Endothelial cell of umbilical vein (primary cell): ENCODE measurements at regions not wholly inside any gene's neighbourhood (a gene's known extent, or its start where the extent isn't known, plus 50 kb on each side); places are given as distances from the start of the nearest gene placed in this dataset.

Experiments used
- BruUV-seq: library from RNA; stranded (reverse); fragments of 400-500 nt; replicated peaks from 2 replicates; lab custom pipeline; 2021; lab: Mats Ljungman, UMichigan
- CTCF ChIA-PET: fragments of 300-600, 350-600 bp; sonication (Branson Sonifier 250); formaldehyde crosslinking; loops from one replicate; lab custom pipeline; 2021; ENCODE audit warnings: antibody characterized with exemption, inconsistent platforms; lab: Charles Lee
- POLR2A ChIA-PET: fragments of 300-600, 350-600 bp; sonication (Branson Sonifier 250); formaldehyde crosslinking; loops from one replicate; lab custom pipeline; 2021; ENCODE audit warnings: antibody characterized with exemption, inconsistent platforms; lab: Charles Lee
- DNase-seq: peaks from one replicate; pipeline ENCODE4 v3.0.0-alpha.2; 2011; ENCODE audit warnings: low read depth, low spot score
- FAIRE-seq: peaks from 2 replicates; lab custom pipeline; 2011; peaks lifted over from hg19 to GRCh38; lab: Jason Lieb, UNC
- H2AFZ ChIP-seq: 2 replicates; pipeline ENCODE4 v1.6.0; 2012; ENCODE audit warnings: low read depth, low read length, control low read depth, inconsistent platforms
- H3K27ac ChIP-seq: 2 replicates; pipeline ENCODE4 v1.5.1; 2011; ENCODE audit warnings: low read depth, mild to moderate bottlenecking, control low read depth, low read length, moderate library complexity; ENCODE audit not compliant: insufficient read depth
- H3K27me3 ChIP-seq, 2 experiments: 2 replicates each; pipeline versions ENCODE4 v1.6.0 to v1.6.1; 2011; ENCODE audit warnings: low read length in 2 of 2, mixed read lengths in 1 of 2; ENCODE audit not compliant: control insufficient read depth in 2 of 2, insufficient read depth in 2 of 2
- H3K36me3 ChIP-seq, 2 experiments: 2 replicates in 1 of 2; 3 replicates in 1 of 2; pipeline ENCODE4 v1.5.1; 2011; ENCODE audit warnings: low read length in 2 of 2, mild to moderate bottlenecking in 1 of 2, moderate library complexity in 1 of 2; ENCODE audit not compliant: control insufficient read depth in 2 of 2, insufficient read depth in 2 of 2; ENCODE audit errors: extremely low read depth in 1 of 2
- H3K4me1 ChIP-seq: 3 replicates; pipeline ENCODE4 v1.5.1; 2011; ENCODE audit warnings: mild to moderate bottlenecking, low read length; ENCODE audit not compliant: control insufficient read depth, insufficient read depth; ENCODE audit errors: extremely low read depth
- H3K4me2 ChIP-seq: 2 replicates; pipeline ENCODE4 v1.6.1; 2011; ENCODE audit warnings: low read length, control low read depth, mixed read lengths; ENCODE audit not compliant: insufficient read depth
- H3K4me3 ChIP-seq, 3 experiments: fragments of 200-600 bp in 1 of 3; sonication (generic), shearing (Covaris generic) in 1 of 3; replicated peaks in 1 of 3; 2 replicates each; pipeline ENCODE4 v1.5.1; 2011 to 2016; ENCODE audit warnings: control low read depth in 3 of 3, low read length in 3 of 3, mild to moderate bottlenecking in 2 of 3, inconsistent platforms in 1 of 3, low read depth in 1 of 3, moderate library complexity in 1 of 3; ENCODE audit not compliant: insufficient read depth in 1 of 3
- H3K79me2 ChIP-seq: 2 replicates; pipeline ENCODE4 v1.6.0; 2012; ENCODE audit warnings: low read length, inconsistent platforms; ENCODE audit not compliant: control insufficient read depth, insufficient read depth
- H3K9ac ChIP-seq: replicated peaks from 2 replicates; pipeline ENCODE3; 2011; ENCODE audit warnings: low read length, control low read depth; ENCODE audit not compliant: insufficient read depth; ENCODE audit errors: extremely low read depth
- H3K9me1 ChIP-seq: replicated peaks from 3 replicates; pipeline ENCODE4 v1.6.0; 2011; ENCODE audit warnings: mild to moderate bottlenecking, low read length; ENCODE audit not compliant: control insufficient read depth, insufficient read depth; ENCODE audit errors: extremely low read depth
- H3K9me3 ChIP-seq: replicated peaks from 2 replicates; pipeline ENCODE4 v1.5.1; 2012; ENCODE audit warnings: low read length, inconsistent platforms; ENCODE audit not compliant: control insufficient read depth, insufficient read depth
- H4K20me1 ChIP-seq: replicated peaks from 2 replicates; pipeline ENCODE3; 2011; ENCODE audit warnings: mild to moderate bottlenecking, low read length; ENCODE audit not compliant: control insufficient read depth, insufficient read depth; ENCODE audit errors: extremely low read depth
- EZH2 ChIP-seq: IDR thresholded peaks from 2 replicates; pipeline ENCODE4 v1.6.1; 2012; ENCODE audit warnings: borderline replicate concordance, low read depth, mild to moderate bottlenecking, moderate library complexity, low read length, inconsistent platforms; ENCODE audit not compliant: severe bottlenecking
- FOS ChIP-seq: IDR thresholded peaks from 2 replicates; pipeline ENCODE4 v1.6.1; 2011; ENCODE audit warnings: mild to moderate bottlenecking, low read length, moderate library complexity, borderline replicate concordance; ENCODE audit not compliant: insufficient read depth
- GATA2 ChIP-seq: IDR thresholded peaks from 2 replicates; pipeline ENCODE4 v1.7.0; 2011; ENCODE audit warnings: low read depth, mild to moderate bottlenecking, moderate library complexity, mixed read lengths, low read length; ENCODE audit not compliant: insufficient read length, insufficient read depth
- JUN ChIP-seq: IDR thresholded peaks from 2 replicates; pipeline ENCODE4 v1.6.1; 2011; ENCODE audit warnings: borderline replicate concordance, low read depth; ENCODE audit not compliant: insufficient read length, insufficient read depth
- POLR2A ChIP-seq: IDR thresholded peaks from 2 replicates; pipeline ENCODE4 v1.6.1; 2012; ENCODE audit warnings: low read depth, mild to moderate bottlenecking, control low read depth, low read length
- dilution Hi-C: fragments of 300-500 bp; cut with MboI; formaldehyde crosslinking; loops from one replicate; pipeline ENCODE4 v1.15.0; 2019; ENCODE audit warnings: low sequenced_read_pairs; ENCODE audit not compliant: extremely low pct_ligation_motif_present
- intact Hi-C: fragments of 100-400 bp; cut with micrococcal nuclease; formaldehyde crosslinking; loops from one replicate; pipeline ENCODE4 v1.10.0; 2022
- TF ChIP-seq, protein P1 (sequence below), 2 donors: IDR thresholded peaks; 1 replicate in 1 of 2; 2 replicates in 1 of 2; pipeline ENCODE4 v1.5.1; 2011; ENCODE audit warnings: low read length in 2 of 2, mild to moderate bottlenecking in 2 of 2, moderate library complexity in 2 of 2, control low read depth in 1 of 2, inconsistent platforms in 1 of 2, low read depth in 1 of 2; ENCODE audit not compliant: insufficient read depth in 1 of 2; ENCODE audit errors: extremely low read depth in 1 of 2

GRCh38 chr17:77501101-77501566 is 360.4 kb downstream of the SEC14L1 start:
- H3K27ac ChIP-seq: no peak overlapping the region
- H3K9me1 ChIP-seq: no peaks in the 10 kb centered on the region
- H3K9ac ChIP-seq: no peak overlapping the region
- DNase-seq: no peak
- H3K4me1 ChIP-seq: no peaks in the 10 kb centered on the region
- FAIRE-seq: no peak
- ChIA-PET CTCF (interaction anchor here (1.0 to 1.8 kb wide), 8 partner anchors 15 to 518 kb away, joined by 3 to 7 read pairs (median 4); no protein-coding TSS in a partner anchor), POLR2A (interaction anchor here (1.0 kb wide), 1 partner anchor 457 kb away, joined by 6 read pairs; the partner anchor contains the start of gene TNRC6C)
- no peaks in the 10 kb centered on the region for H3K79me2 ChIP-seq
- H3K9me3 ChIP-seq: no peaks in the 10 kb centered on the region
- no peaks in the 10 kb centered on the region for H4K20me1 ChIP-seq
- no peaks in the 10 kb centered on the region for H3K27me3 ChIP-seq
- no peak overlapping the region for H2AFZ ChIP-seq
- H3K4me2 ChIP-seq: no peak overlapping the region
- peaks cover 0 to 4% of the 10 kb centered on the region in 2 experiments for H3K36me3 ChIP-seq
- BruUV-seq: no TSS peak
- no peak overlapping the region for H3K4me3 ChIP-seq
- dilution Hi-C loops (no loop called here), intact Hi-C loops (no loop called here)
- TF ChIP-seq EZH2: no peak
- TF ChIP-seq, protein P1, sequence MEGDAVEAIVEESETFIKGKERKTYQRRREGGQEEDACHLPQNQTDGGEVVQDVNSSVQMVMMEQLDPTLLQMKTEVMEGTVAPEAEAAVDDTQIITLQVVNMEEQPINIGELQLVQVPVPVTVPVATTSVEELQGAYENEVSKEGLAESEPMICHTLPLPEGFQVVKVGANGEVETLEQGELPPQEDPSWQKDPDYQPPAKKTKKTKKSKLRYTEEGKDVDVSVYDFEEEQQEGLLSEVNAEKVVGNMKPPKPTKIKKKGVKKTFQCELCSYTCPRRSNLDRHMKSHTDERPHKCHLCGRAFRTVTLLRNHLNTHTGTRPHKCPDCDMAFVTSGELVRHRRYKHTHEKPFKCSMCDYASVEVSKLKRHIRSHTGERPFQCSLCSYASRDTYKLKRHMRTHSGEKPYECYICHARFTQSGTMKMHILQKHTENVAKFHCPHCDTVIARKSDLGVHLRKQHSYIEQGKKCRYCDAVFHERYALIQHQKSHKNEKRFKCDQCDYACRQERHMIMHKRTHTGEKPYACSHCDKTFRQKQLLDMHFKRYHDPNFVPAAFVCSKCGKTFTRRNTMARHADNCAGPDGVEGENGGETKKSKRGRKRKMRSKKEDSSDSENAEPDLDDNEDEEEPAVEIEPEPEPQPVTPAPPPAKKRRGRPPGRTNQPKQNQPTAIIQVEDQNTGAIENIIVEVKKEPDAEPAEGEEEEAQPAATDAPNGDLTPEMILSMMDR (IDR thresholded peaks at IDR 0.05; ENCODE audit: extremely low read depth in 1 of 2, insufficient read depth in 1 of 2, low read depth in 1 of 2, low read length in 2 of 2): peak; percentile 49 to 56

GRCh38 chr17:77501751-77502625 is 361.2 kb downstream of the SEC14L1 start:
- Histone ChIP-seq H3K9me3 (no peaks in the 10 kb centered on the region), H3K9ac (no peak overlapping the region), H3K27me3 (no peaks in the 10 kb centered on the region), H3K4me1 (no peaks in the 10 kb centered on the region), H3K36me3 (no peaks in the 10 kb centered on the region), H2AFZ (no peak overlapping the region), H4K20me1 (no peaks in the 10 kb centered on the region), H3K9me1 (no peaks in the 10 kb centered on the region), H3K4me2 (no peak overlapping the region), H3K4me3 (no peak overlapping the region), H3K27ac (no peak overlapping the region), H3K79me2 (no peaks in the 10 kb centered on the region)
- no peak for DNase-seq
- no peak for FAIRE-seq
- intact Hi-C loops: no loop called here
- BruUV-seq: no TSS peak
- dilution Hi-C loops: no loop called here
- POLR2A ChIA-PET: interaction anchor here (1.0 kb wide), 1 partner anchor 457 kb away, joined by 6 read pairs; the partner anchor contains the start of gene TNRC6C
- CTCF ChIA-PET: interaction anchor here (0.9 to 1.8 kb wide), 9 partner anchors 14 to 517 kb away, joined by 3 to 7 read pairs (median 4); no protein-coding TSS in a partner anchor
- TF ChIP-seq FOS (no peak), GATA2 (no peak), JUN (no peak), POLR2A (no peak)
- TF ChIP-seq, protein P1 (IDR thresholded peaks at IDR 0.05; ENCODE audit: extremely low read depth in 1 of 2, insufficient read depth in 1 of 2, low read depth in 1 of 2, low read length in 2 of 2): no peak
